T follicular helper cell (primary cell): ENCODE measurements at regions not wholly inside any gene's neighbourhood (a gene's known extent, or its start where the extent isn't known, plus 50 kb on each side); places are given as distances from the start of the nearest gene placed in this dataset.

Experiments
- DNase-seq: peaks from one replicate; pipeline ENCODE4 v3.0.0-alpha.2; 2020; ENCODE audit warnings: low read depth

DNA sequence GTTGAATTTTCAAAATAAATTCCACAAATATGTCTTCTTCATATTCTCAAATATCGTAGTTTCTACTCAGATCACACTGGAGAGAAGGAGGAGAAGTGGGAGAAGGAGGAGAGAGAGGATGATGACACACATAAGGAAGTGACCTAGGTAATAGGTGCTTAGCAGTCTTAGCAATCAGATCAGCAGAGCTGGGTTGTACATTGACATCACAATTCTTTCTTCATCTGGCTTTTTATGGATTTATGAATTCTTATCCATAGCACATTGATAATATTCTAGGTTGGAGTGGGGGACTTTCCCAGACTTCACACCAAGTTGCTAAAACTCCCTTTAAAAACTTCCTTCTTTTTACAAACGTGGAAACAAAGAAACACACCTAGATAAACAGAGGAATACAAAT, 86.9 kb downstream of the FGF9 start:
- DNase-seq, result no peak

DNA sequence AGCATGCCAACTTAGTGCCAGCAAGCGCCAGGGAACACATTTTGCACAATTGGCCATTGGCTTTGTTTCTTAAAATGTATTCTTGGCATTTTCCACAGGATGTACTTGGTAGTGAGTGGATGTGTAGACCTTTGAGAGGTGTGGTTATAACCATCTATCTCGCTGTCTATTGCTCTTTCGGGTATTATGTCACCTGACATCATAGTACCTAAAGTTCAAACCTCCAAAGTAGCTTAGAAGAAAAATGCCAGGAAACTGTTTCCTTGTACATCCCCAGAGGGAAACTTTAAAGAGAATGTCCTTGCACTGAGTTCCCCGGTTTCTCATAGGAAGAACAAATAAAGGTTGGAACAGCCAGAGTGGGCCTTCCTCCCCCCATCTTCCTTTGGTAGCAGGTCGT, 87.6 kb downstream of the FGF9 start:
- DNase-seq, result no peak

DNA sequence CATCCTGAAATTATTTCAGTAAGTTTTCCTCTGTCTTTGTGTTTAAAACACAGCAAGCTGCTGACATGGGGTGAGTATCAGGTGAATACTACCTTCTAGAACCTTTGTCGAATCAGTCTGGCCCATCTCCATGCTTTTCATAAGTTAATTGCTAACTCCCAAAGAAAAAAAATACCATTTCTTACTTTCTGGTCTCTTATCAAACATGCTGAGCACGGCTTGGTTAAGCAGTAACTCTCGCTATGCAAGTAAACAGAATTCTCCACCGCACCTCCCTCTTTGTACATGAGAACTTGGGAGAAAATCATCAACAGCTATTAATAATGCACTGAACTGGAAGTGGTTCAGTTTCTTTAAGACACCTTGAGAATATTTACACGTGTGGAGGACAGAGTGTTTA, 88.6 kb downstream of the FGF9 start:
- no peak for DNase-seq

DNA sequence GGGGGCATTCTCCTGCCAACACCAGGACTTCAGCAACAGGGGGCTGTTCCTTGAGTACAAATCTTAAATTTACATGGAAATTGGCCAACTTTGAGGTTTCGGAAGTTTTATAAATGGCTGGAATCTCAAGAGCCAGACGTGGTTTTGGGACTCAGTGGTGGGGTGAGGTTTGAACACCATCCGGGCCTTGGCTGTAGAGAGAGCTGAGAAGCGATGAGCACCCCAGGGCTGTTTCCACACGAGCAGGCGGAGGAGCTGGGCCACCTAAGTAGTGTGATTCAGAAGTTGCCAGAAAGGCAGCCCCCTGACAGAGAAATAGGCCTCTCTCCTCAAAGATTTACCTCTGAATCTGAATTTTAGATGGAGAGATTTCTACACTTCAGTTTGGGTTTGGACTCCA, 89.0 kb downstream of the FGF9 start:
- DNase-seq, result no peak

DNA sequence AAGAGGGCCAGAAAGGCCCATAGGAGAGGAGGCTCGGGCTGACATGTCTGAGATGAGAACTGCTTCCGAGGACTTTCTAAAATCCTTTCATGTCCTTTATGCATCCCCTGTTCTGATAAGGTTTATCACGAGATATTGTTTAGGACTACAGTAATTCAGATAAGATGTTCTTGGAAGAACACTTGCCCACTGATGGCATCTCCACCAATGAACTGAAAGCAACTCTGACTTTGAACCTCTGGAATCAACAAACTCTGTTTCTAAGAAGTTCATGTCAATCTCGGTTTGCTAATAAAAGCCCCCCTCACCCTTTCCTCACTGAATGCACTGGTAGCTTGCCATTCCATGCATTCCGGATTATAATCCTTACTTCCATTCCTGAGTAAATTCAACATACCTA, 90.9 kb downstream of the FGF9 start:
- DNase-seq, result no peak

DNA sequence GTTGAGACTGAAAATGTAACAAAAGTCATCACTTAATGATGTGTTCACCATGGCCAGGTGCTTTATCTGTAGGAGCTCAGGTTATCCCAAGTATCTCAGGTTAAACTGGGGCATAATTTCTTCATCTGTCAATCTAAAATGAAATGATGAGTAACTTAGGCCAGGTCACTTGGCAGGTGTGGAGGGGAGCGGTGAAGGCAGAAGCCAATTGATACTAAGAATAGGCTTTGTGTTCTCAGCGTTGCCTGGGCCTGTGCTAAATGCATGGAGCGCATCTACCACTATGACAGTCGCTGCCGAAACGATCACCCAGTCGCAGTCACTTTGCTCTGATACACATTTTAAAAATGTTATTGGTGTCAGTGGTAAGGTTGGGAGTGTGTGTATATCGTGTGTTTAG, 91.6 kb downstream of the FGF9 start:
- DNase-seq, result no peak

DNA sequence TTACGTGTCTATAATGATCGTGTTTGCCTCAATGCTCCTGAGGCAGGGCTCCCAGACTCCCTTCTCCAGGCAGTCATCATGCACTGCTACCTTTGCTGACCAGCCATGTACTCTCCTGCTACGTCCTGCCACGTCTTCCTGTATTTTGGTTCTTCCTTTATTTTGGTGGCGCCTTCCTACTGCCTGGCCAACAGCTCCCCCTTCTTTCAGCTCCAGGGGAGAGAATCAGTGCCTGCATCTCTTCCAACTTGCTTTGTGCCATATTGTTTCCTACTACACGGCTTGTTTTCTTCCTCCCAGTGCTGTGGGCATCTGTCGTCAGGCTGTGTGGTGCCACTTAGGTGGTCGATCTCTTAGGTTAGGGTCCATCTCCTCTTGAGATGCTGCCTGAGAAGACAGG, 96.2 kb downstream of the FGF9 start:
- DNase-seq, result no peak

DNA sequence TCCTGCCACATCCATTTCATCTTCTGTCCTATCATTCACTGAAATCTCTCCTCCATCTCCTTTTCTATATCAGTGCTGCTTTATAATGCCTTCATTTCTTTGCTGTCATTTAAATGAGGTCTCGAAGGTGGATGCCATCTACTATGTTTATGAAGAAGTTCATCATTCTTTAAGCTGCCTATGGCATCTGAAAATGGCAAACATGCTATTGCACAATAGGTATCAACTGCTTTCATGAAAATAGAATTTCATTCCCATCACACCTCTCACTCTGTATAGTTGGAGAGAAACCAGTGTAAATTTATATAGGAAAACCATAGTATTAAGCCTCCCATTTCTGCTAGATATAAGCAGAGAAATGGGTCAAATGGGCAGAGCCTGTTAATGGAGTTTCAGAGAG, 100.2 kb downstream of the FGF9 start:
- no peak for DNase-seq

DNA sequence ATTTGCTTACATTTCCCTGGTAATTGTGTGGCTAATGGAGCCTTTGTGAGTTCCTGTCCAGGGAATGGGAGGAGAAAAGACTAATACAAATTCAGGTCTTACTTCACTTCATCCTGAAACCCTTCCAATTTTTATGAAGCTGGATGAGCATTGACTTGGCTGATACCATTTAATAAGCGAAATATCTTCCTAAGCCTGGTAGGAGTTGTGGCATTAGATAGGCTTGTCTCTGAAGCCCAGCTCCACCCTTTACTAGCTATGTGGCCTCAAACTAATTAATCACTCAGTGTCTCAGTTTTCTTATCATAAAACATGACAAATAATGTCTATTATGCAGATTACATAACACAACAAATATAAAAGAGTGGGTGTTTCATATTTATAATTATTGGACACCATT, 106.3 kb downstream of the FGF9 start:
- DNase-seq, result no peak

DNA sequence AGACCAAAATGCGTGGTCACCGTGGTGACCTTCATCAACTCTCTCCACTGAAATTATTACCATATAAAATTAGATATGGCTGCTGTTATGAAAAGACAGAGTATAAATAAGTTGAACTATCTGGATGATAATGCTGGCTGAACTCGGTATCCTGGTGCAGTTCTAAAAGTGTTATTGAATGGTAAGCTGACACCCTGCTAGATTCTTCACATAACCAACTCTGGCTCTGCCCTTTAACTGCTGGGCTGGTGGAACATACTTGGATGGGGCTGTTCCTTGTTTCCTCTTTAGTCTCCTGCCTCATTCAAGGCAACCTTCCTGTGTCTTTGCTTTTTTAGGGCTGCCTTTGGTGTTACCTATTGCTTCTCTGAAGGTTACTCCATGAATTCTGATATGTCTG, 106.9 kb downstream of the FGF9 start:
- no peak for DNase-seq

DNA sequence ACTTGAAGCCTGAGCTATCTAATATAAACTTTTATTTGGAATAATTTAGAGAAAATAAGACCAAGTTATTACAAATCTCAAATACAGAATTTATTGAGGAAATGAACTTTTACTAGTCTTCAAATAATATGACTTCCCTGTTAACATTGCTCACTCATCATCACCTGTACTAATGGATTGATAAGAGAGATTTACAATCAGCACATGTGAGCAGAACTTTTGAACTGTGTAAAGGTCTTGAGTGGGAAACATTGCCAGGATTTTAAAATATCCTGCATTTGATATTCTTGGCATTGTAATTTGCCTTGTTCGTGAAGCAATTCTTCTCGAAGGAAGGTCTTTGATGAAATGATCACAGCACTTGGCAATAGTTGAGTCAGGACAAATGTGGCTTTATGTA, 111.9 kb downstream of the FGF9 start:
- no peak for DNase-seq

DNA sequence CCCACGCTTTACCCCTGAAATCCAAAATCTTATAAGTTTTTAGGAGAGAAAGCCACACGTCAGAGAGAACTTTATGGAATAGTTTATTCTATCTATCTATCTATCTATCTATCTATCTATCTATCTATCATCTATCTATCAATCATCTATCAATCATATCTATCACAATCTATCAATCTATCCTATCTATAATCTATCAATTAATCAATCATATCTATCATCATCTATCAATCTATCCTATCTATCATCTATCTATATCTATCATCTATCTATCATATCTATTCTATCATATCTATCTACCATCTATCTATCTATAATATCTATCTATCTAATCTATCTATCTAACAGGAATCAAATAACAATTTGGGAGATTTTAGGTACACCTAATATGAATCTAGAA, 115.1 kb downstream of the FGF9 start:
- no peak for DNase-seq

DNA sequence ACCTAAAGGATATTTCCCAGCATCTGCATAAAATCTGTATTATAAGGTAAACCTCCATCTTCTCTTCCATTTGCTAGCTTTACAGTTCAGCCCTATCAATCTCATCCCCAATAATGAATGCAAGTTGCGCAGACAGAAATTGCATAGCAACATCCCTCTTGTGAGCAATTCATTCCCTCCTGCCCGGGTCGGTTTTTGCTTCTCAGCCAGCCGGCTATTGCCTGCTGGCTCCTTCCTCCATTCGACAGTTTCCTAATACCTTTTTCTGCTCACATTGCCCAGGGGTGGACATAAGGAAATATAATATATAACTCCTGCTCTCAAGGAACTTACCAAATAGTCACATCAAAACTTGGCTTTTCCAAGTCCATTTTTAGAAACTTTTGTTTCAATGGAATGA, 125.2 kb downstream of the FGF9 start:
- DNase-seq, result no peak

DNA sequence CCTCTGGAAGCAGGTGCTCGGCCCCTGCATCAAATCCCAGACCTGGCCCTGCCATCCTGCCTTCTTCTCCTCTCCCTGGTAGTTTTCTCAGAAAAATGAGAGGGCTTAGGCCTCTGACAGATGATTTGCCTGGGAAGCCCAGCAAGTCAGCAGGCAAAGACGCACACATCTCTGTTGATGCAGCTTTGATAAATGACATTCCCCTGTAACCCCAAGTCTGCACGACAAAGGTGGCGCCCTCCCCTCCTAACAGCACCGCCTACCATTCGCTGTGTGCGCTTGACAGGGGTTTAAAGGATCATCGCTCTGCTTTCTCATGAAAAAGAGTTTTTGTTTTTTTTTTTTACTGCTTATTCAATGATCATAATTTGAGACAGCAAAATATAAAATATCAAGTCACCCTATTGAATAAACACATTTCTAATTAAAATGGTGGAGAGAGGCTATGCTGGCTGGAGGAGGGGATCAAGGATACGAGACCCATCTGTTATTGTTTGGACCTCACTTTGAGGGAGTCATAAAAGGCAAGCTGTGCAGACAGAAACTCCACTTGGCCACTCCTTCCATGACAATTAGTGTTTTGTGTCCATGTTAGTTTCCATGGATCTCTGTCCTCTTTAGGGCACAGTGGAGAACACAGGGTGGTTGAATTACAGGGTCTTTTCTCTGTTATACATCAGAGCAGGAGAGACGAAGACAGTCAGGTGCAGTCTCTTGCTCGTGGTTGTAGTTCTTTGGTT, 126.1 kb downstream of the FGF9 start:
- no peak for DNase-seq

DNA sequence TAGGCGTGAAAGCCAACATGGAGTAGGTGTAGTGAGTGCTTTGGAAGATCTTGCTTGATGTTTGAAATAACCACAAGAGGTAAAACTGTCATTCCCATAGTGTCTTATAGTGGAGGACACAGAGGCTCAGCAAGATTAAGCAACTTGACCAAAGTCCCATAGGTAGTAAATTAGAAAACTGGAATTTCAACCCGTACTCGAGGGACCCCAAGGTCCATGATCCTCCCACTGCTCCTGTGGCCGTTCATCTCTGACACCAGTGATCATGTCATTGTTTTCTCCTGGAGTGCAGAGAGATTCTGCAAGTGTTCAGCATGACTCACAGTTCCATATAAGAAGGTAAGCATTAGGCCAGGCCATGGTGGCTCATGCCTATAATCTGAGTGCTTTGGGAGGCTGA, 126.9 kb downstream of the FGF9 start:
- no peak for DNase-seq

DNA sequence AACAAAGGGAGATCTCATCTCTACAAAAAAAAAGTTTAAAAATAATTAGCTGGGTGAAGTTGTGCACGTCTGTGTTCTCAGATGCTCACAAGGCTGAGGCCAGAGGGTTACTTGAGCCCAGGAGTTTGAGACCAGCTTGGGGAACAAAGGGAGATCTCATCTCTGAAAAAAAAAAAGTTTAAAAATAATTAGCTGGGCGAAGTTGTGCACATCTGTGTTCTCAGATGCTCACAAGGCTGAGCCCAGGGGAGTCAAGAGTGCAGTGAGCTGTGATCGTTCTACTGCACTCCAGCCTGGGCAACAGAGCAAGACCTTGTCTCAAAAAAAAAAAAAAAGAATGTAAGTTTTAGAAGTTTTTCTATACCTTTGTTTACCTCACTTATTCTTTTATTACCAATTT, 127.3 kb downstream of the FGF9 start:
- DNase-seq, result no peak

DNA sequence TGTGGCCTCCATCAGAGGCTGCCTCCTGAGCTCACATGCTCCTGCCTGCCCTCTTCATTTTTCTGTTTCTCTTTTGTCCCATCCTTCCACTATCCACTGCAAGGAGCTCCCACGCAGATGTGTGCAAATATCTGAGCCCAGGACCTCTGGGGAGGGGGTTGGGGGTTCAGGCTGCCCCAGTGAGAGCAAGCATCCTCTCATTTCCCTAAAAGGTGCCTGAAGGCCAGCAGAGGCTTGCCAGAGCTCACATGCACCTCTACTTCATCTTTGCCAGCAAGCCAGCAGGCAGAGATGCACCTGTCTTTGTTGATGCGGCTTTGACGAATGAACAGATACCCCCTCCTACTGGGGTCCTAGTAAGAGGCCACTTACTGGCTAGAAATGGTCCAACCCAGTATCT, 128.8 kb downstream of the FGF9 start:
- no peak for DNase-seq

DNA sequence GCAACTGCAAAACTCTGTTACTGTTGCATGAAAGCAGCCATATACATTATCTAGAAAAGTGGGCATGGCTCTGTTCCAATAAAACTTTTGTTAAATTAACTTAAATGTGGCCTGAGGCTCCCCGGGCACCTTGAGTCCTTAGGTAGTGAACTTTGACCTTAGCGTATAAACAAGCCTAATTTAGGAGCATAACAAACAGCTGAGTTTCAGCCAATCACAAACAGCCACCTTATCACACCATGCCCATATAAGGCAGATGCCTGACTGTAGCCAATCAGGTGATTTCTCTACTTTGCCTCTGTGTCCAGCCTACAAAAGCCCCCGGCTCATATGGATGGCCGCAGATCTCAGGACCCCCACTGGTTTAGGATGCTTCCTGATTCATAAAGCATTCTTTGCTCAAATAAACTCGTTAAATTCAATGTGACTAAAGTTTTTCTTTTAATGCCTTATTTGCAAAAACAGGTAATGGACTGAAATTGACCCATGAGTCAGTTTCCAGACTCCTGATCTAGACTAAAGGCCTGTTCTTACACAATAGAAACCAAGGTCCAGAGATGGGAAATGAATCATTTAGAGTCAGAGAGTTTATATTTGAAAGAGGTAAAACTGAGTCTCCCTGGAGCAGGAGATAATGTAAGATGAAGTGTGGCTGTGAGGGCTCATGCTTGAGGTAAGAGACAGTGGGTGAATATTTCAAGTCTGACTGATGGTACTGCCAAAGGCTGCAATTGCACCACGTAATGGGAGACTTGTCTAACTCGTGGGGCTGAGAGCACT, 130.2 kb downstream of the FGF9 start:
- DNase-seq, result no peak

DNA sequence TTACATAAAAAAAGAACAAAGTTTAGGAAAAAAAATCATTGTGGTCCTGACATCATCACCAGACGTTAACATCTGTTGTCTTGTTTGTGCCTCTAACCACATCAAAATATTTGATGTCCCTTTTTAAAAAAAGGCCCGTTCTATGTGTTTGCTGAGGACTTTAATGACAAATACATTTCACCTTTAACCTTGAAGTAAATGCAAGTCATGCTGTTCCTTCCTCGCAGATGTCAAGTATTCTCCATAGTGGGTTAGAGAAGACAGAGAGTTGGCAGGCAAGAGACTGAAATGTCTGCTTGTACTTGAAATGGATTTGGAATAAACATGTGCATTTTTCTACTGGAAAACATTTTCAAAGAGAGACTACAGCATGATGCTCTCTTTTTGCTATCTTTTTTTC, 134.9 kb downstream of the FGF9 start:
- no peak for DNase-seq

DNA sequence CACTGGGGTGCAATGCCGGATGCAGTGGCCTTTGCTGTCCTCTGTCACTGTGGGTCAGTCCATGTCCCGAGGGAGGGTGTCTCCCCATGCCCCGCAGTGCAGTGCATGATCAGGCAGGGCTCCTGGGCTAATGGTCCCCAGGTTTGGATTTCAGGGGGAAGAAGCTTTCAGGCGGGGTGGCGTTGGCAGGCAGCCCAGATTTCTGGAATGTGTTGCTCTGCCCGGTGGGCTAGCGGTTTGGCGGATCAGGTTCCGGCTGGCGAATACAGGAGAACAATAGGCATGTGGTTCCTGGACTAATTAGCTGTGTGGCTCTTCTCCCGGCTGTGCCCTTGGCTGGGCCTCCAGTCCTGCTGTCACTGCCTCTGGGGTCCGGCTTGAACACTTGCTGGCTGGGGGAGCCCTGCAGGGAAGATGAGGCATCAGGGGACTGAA, 141.3 kb downstream of the FGF9 start:
- DNase-seq, result no peak

DNA sequence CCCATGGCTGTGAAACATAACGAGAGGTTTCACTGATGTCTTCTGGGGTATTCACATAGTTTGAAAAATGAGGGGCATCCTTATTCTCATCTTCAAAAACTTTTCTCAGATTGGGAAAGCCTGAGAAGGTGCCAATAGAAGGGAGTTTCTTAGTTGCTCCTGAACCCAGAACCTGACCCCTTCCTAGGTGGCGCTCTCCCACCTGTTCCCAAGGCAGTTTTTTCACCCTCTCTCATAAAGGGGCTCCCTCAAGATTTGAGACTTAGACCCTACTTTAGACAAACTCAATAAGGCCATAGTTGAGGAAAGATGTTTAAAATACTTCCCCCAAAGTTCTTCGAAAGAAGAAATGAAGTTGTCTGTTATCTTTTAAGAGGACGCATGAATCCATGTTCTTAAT, 142.2 kb downstream of the FGF9 start:
- no peak for DNase-seq

DNA sequence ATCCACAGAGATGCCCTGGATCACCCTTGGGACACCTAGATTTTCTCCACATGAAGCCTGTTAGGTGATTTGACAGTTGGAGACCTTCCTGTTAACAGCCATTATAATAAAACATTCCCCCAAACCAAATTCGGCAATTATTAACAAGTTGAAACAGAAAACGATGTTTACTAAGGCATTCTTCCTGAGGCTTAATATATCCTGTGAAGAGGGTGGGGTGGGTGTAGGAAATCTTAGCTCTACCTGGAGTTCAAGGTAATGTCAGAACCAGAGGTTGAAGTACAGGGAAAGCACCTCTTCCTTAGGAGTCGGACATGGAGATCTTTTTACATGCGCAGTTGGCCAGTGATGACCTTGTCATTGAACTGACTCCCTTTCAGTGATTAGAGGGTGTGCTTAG, 143.0 kb downstream of the FGF9 start:
- no peak for DNase-seq

DNA sequence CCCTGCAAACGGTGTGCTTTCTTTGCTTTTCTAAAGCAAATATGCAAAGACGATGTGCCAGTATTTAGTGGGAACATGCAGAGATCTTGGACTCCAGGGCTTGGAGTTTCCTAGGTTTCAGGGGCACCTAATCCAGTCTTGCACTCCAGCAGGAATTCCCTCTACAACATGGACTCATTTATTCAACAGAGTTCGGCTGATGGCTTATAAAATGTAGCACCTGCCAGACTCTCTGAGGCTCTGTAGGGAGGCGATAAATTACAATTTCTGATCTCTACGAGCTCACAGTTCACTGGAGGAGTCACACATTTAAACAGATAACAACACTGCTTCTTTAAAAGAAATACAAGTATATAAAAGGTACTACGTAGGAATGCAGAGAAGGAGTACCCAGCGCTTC, 143.7 kb downstream of the FGF9 start:
- DNase-seq, result no peak

DNA sequence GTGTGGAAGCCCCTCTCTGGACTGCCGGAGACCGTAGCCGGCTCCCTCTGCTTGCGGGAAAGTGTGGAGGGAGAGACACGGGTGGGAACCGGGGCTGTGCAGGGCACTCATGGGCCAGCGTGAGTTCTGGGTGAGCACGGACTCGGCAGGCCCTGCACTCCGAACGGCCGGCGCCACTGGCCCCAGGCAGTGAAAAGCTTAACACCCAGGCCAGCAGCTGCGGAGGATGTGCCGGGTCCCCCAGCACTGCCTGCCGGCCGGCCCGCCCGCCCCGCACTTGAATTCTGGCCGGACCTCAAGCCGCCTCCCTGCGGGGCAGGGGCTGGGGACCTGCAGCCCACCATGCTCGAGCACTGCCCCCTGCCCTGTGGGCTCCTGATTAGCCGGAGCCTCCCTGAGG, 147.0 kb downstream of the FGF9 start:
- DNase-seq, result no peak
